ENCODE measurements at regions not wholly inside any gene's neighbourhood (a gene's known extent, or its start where the extent isn't known, plus 50 kb on each side); places are given as distances from the start of the nearest gene placed in this dataset.

DNA sequence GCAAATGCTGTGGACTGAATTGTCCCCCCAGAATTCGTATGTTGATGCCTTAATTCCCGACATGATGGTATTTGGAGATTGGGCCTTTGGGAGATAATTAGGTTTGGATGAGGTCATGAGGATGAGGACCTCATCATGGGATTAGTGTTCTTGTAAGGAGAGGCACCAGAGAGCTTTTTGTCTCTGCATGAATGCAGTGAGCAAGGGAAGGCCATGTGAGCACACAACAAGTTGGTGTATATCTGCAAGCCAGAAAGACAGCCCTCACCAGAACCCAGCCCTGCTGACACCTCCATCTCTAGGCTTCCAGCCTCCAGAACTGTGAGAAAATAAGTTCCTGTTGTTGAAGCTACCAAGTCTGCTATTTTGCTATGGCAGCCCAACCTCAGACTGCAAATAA is 51.9 kb upstream of the SMCO2 start:
- TF ChIP-seq, protein P1, sequence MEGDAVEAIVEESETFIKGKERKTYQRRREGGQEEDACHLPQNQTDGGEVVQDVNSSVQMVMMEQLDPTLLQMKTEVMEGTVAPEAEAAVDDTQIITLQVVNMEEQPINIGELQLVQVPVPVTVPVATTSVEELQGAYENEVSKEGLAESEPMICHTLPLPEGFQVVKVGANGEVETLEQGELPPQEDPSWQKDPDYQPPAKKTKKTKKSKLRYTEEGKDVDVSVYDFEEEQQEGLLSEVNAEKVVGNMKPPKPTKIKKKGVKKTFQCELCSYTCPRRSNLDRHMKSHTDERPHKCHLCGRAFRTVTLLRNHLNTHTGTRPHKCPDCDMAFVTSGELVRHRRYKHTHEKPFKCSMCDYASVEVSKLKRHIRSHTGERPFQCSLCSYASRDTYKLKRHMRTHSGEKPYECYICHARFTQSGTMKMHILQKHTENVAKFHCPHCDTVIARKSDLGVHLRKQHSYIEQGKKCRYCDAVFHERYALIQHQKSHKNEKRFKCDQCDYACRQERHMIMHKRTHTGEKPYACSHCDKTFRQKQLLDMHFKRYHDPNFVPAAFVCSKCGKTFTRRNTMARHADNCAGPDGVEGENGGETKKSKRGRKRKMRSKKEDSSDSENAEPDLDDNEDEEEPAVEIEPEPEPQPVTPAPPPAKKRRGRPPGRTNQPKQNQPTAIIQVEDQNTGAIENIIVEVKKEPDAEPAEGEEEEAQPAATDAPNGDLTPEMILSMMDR (IDR thresholded peaks at IDR 0.05), result no peak
- no peak for TF ChIP-seq POLR2A (IDR thresholded peaks at IDR 0.05)
